SHP77 (cell line): ENCODE measurements at regions not wholly inside any gene's neighbourhood (a gene's known extent, or its start where the extent isn't known, plus 50 kb on each side); places are given as distances from the start of the nearest gene placed in this dataset.

Source experiments
- DNase-seq, 2 experiments: peaks; one replicate each; lab custom pipeline; 2025; lab: John Stamatoyannopoulos, UW

DNA sequence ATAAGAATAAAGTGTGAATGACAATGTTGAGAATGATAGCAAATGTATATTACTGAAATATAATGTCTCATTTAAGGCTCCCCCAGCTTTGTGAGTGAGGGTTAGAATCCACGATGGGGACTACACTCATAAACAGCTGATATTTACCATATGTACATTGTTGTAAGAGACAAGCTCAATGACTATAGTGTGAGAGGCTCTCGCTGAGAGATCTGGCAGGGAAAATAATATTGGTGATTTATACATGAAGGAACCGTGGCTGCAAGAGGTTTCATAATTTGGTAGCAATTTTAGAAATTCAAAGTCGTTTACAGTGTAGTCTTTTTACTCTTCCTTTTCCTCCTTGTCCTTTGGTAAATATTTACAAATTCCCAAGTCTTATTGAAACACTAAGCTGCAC, 342.2 kb upstream of the AKR1E2 start:
- no peak for DNase-seq

DNA sequence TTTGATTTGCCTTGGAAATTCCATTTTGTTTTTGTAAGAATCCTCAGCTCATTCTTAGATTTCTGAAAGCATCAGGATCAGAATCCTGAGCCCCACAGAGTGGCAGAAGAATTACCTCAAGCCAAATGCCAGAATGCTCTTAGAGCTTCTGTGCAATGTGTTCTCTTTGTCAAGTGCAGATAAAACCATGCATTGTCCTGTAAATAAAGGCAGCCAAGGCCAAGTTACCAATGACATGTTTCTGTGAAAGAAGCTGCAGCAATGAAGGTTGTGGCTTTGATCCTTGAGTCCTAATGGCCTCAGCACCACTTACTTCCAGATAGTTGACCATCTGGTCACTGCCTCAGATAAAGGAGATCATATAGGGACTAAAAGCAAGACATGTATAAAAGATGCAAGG, 343.3 kb upstream of the AKR1E2 start:
- no peak for DNase-seq

GRCh38 chr10:4481192-4481591, 344.8 kb upstream of the AKR1E2 start:
- DNase-seq, result no peak

GRCh38 chr10:4479342-4479741, 346.7 kb upstream of the AKR1E2 start:
- no peak for DNase-seq

DNA sequence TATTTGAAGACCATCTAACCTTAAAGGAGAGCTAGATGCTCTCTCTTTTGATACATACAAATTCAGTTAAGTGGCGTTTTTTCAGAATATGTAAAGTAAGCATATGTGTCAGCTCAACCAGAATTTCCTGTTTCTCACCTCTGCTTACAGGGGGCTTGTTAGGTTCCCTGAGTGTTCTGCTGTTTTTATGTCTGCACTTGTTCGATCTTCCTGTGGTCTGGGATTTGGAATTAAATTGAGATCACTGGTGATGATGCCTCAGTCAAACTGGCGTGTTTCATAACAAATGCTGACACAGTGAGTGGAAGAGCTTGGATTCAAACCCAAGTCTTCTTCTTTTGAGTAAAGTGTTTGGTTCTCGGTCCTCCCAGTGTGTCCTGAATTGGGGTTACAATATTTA, 348.3 kb upstream of the AKR1E2 start:
- DNase-seq, result no peak

DNA sequence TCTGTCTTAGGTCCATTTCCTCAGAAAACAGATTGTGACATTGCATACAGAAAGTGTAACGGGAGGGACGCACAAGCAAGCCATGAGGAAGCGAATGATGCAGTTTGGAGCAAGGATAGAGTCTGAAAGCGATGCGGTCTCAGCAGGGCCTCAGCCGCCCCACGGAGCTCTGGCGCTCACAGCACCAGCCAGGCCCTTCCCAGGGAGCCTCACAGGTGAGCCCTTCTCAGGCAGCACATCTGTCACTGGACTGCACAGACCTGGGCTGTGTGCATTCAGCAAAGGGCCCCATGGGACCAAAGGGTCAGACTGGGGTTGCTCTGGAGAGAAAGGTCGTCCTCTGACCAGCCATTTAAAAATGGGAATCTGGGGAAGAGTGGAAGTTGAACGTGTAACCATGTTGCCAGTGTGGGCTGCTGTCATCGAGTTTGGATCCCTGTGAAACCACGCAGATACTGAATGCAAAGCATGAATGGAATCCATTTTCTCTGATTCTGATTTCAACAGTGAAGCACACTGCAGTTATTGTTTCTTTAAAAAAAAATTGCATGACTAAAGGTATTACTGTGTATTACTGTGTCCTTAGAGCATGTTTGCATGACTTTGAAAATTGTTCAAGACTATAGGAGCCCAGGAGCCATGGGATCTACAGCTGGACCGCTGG, 350.0 kb upstream of the AKR1E2 start:
- no peak for DNase-seq

- no peak for DNase-seq
Observed at GRCh38 chr10:4474829-4475228, 351.2 kb upstream of the AKR1E2 start.

DNA sequence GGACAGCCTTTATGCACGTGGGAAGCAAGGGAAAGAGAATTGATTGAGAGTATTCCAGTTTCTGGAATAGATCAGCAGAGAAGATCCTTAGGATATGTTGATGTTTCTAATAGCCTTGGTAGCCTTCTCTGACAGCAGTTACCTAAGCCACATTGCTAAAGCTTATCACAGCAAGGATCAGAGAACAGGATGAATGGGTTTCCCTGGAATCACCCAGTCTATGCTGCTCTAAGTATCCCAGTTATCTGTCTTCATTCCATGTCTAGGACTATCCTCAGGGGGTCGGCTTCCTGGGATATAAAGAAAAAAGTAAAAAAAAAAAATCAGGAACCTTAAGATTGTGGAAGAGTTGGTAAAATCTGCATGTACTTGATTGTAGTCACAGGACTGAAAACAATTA, 352.0 kb upstream of the AKR1E2 start:
- DNase-seq, result no peak

DNA sequence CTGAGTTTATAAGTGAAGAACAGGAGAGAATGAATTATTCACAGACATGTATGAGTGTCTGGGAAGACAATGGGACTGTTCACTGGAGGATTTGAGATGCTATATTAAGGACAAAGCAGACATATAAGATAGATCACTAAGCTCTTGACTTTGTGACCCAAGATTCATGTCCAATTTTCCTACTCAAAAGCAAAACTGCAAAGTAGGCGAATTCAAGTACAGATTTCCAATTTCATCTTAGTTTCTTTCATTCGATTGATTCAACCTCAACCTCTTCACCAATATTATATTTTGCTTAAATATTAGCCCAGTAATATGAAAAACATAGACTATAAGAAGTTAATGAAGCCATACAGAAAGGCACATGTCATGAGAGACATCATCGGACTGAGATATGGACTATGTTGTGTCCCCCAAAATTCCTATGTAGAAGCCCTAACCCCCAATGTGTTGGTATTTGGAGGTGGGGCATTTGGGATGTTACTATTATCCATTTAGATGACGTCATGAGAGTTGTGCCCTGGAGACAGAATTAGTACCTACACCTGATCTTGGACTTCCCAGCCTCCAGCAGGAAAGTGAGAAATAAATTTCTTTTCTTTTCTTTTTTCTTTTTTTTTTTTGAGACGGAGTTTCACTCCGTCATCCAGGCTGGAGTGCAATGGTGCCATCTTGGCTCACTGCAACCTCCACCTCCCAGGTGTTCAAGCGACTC, 353.7 kb upstream of the AKR1E2 start:
- DNase-seq, result no peak

- no peak for DNase-seq
Observed at GRCh38 chr10:4470231-4470835, 355.7 kb upstream of the AKR1E2 start.

GRCh38 chr10:4467481-4467880, 358.5 kb upstream of the AKR1E2 start:
- DNase-seq, result no peak

- no peak for DNase-seq
Observed at GRCh38 chr10:4460267-4460666, 365.7 kb upstream of the AKR1E2 start.

DNA sequence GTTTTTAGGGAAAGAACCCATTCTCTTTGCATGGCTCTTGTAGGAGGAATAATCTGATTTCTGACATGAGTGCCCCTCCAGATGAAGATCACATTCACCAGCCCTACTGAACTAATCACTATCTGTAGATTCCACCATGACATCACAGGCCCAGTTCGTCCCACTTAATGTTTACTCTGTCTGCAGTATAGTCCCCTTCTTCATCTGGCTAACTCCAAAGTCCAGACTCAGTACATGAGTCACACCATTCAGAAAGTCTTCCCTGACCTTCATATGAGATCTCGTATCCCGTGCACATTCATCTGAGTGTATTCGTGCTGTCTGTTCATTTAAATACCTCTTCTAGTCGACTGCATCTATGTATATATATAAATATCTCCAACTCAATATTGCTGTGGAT, 366.5 kb upstream of the AKR1E2 start:
- no peak for DNase-seq

GRCh38 chr10:4457597-4457996, 368.4 kb upstream of the AKR1E2 start:
- DNase-seq, result no peak

GRCh38 chr10:4456776-4457175, 369.2 kb upstream of the AKR1E2 start:
- no peak for DNase-seq

- no peak for DNase-seq
Observed at GRCh38 chr10:4456279-4456678, 369.7 kb upstream of the AKR1E2 start.

DNA sequence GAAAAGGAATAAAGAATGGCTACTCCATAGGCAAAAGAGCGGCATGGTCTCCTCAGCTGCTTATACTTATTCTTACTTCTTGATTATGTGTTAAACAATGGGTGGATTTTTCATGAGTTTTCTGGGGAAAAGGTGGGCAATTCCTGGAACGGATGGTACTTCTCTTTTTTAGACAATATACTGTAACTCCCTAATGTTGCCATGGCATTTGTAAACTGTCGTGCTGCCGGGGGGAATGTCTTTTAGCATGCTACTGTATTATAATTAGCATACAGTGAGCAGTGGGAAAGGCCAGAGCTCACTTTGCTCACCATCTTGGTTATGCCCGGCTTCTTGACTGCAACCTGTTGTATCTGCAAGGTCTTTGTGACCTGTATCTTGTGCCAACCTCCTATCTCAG, 372.1 kb upstream of the AKR1E2 start:
- no peak for DNase-seq

DNA sequence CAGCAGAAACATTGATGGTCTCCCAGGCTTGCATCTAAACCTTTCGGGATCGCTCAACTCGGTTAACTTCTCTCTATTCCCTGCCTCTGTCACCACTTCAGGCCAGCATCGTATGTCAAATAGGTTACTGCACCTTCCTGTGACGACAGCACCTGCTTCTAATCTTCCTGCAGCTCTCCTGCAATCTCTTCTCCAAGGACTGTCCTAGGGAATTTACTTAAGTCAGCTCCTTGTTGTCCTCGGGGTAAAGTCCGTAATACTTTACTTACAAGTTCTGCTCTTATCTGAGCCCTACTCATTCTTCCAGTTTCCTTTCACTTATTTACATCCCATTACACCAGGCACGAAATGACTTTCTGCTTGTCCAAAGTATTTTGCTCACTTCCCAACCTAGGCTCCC, 372.7 kb upstream of the AKR1E2 start:
- DNase-seq, result no peak

GRCh38 chr10:4450981-4451908, 374.8 kb upstream of the AKR1E2 start:
- no peak for DNase-seq

- no peak for DNase-seq
Observed at GRCh38 chr10:4450169-4450568, 375.8 kb upstream of the AKR1E2 start.

- DNase-seq, result no peak
Observed at GRCh38 chr10:4448030-4448429, 378.0 kb upstream of the AKR1E2 start.

DNA sequence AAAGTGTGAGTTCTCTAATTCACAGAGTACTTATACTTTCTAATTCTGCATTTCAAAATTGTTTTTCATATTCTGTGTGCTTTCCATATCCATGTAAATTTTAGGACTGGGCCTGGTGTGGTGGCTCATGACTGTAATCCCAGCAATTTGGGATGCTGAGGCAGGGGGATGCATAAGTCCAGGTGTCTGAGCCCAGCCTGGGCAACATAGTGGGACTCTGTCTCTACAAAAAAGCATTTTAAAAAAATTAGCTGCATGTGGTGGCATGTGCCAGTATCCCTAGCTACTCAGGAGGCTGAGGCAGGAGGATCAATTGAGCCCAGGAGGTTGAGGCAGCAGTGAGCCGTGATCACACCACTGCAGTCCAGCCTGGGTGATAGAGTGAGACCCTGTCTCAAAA, 382.6 kb upstream of the AKR1E2 start:
- no peak for DNase-seq
